NCI-H1105 treated with DMSO at 0.1 percent for 48 hours (cell line): ENCODE measurements at regions not wholly inside any gene's neighbourhood (a gene's known extent, or its start where the extent isn't known, plus 50 kb on each side); places are given as distances from the start of the nearest gene placed in this dataset.

Source experiments
- DNase-seq: peaks from one replicate; lab custom pipeline; 2025; lab: John Stamatoyannopoulos, UW

DNA sequence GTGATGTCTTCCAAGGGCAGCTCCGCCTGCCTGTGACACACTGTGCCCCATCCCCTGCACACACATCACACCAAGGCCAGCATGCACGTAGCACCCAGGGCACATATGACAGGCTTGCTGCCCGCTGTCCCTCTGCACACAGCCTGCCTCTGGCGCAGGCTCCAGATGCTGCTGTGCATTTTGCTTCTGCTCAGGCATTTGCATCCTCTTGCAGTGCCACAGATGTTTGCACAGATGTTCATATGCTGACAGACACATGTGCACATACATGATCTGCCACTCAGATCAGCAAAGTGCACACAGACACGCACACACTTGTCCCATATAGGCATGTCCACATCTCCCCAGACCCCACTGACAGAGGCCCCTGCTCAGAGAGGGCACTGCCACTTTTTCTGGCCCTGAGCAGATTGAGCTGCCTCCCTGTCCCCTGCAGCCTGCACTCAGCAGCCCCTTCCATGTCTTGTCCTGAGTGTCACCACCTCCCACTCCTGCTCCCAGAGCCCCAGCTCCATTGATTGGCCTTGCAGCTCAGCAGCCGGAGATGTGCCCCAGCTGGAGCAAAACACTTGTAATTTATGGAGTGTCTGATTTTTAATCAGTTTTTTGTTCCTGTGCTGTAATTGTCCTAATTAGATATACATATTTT, 115.1 kb upstream of the RPL38 start:
- no peak for DNase-seq

GRCh38 chr17:74088934-74089329, 114.5 kb upstream of the RPL38 start:
- DNase-seq: no peak

DNA sequence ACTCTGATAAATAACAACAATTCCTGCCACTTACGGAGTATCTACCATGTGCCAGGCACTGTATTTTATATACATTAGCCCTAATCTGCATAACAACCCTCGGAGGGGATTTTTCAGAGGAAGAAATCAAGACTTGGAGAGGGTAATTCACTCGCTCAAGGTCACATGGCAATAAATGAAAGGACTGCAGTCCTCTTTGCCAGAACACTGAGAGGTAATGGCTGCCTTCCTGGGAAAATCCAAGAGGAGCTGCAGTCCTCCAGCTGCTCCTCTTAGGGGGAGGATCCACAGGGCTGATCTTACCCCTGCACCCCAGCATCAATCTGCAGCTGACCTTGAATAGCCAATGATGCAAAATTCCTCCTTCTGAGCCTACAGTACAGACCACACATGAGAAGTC, 114.1 kb upstream of the RPL38 start:
- no peak for DNase-seq

DNA sequence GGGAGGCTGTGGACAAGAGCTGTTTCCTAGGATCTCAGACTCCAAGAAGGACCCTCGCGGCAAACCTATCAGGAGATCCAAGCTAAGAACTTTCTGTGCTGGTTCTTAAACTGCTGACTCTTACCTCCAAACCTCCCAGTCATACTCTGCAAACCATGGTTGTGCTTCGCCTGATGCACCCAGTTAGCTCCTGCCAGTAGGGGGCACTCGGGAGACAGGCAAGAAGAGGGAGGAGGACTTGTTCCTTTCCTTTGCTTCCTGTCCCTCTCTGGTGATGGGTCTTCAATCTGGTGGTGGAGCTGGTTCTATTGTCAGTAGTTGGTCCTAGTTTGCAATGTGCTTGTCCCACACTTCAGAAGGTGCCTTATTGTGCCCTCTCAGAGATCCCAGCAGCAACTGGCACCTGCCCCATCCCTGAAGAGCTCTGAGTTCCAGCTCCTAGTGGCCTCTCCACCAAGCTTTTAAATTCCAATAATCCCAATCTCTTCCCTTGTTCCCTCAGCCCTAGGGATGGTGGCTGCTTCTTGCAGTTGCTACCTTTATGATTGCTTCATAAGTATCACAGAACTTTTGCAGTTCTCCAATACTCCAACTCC, 113.5 kb upstream of the RPL38 start:
- no peak for DNase-seq

DNA sequence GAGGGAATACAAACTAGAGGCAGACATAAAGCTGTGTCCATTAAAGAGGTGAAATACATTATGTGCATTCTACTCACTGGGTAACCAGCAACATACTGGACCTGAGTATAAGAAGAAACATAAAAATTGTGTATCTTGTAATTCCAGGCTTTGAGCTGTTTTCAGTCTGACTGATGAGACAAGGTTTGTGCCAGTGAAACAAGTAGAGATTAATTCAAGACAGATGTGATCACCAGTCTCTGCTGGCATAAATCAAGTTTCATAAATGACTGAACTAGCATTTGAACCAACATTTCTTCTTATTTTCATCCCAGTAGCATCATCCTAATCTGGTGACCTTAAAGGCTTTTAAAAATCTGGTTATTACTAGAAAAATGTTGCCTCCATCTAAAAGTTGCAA, 108.8 kb upstream of the RPL38 start:
- DNase-seq: no peak

GRCh38 chr17:74096456-74096855, 107.0 kb upstream of the RPL38 start:
- no peak for DNase-seq

DNA sequence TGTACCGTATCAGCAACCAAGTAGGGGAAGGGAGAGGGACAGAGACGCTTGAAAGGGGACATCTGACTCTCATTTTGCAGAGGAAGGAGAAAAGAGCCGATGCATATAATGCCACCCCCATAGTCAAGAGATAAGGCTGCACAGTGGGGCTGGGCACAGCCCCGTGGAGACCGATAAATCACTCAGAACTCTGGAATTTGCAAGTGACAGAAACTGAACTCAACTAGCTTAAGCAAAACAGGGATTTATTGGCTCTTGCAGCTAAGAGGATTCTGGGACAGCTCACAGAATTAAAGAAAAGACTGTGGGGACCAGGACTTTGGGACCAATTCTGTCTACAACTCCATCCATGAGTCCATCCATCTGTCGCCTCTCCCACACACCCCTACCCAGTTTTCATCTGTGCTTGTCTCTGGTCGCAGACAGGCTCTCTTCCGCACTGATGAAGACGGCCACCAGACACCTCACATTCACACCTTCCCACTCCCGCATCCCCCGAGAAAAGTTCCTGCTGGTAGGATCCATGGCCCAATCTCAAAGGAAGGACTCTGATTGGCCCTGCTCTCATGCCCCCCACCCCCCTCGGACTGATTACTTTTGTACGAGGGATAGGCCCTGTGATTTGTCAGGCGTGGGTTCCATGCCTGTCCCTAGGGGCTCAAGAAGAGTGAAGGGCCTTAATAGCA, 105.9 kb upstream of the RPL38 start:
- DNase-seq: no peak

- no peak for DNase-seq
These were observed 105.1 kb upstream of the RPL38 start for GRCh38 chr17:74098136-74099024.

DNA sequence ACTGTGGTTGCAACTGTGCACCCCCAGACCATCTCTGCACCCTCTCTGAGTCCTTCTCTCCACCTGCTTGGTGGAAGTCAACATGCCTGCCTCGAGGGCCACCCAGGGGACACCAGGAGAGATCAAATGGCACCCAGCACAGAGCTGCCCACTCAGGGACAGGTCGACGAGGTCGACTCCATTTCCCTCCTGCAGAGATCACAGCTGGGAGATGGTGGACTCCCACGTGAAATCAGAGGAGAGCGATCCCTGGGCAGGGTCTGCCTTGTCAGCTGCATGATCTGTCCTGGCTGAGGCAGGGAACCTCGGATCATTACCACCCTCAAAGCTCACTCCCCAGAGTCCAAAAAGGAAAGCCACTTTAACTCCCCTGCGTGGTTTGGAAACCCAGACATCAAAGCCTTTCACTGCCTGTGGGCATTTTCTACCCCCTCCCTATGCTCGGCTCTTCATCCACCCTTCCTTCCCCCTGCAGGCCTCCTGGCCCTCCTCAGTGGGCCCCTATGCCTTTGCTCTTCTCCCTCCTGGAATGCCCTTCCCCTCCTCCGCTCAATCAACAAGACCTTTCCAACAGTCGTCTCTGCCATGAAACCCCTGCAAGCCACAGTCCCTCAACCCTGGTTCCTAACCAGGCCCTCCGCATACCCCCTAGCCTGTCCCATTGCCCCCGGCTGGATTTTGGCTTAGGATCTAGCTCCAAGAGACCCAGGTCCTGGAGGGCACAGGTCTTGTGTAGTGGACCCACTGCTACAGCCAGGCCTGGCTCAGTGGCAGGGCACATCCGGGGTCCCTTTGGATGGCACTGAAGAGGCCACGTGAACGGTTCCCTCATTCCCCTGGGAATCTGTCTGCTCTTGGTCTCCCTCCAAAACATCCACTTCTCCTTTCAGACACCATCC, 103.8 kb upstream of the RPL38 start:
- no peak for DNase-seq

DNA sequence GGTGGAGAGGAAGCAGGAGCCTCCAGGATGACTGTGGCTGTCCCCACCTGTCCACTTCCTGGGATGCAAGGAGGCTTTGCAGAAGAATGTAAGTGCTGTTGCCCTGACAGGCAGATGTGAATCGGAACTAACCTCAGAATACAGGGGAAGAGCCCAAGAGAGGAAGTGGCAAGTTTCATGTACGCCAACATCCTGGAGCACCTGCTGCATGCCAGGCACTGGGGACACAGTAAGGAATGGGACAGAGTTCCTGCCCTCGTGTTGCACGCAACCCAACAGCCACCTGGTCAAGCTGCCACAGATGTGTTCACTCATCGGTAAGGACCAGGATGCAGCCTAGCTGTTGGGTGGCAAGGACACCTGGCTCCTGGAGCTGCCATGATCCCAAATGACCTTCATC, 98.6 kb upstream of the RPL38 start:
- no peak for DNase-seq

DNA sequence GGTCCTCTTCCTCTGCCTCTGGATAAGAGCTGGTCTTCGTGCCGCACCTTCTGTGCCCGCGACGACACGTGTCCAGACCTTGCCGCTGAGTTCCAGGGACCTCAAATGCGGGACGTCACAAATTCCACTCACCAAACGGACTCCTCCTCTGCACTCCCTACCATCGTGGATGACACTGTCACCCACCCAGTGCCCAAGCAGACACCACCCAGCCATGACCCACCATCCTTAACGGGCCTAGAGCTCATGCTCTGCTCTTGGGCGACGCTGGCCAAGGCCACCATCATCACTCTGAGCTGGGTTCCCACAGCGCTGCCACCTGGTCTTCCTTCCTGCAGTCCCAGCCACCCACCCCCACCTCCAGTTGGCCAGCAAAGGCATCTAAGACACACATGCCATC, 96.4 kb upstream of the RPL38 start:
- DNase-seq: no peak

GRCh38 chr17:74108126-74108705, 95.3 kb upstream of the RPL38 start:
- no peak for DNase-seq

- no peak for DNase-seq
These were observed 93.0 kb upstream of the RPL38 start for GRCh38 chr17:74110467-74110866.

DNA sequence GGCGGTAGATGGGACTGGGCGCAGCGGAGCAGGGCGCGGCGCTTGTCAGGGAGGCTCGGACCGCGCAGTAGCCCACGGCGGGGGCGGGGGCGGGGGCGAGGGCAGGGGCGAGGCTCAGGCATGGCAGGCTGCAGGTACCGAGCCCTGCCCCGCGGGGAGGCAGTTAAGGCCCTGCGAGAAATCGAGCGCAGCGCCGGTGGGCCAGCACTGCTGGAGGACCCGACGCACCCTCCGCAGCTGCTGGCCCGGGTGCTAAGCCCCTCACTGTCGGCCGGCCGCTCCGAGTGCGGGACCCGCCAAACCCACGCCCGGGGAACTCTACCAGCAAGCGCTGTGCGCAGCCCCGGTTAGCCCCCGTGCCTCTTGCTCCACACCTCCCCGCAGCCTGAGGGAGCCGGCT, 90.2 kb upstream of the RPL38 start:
- no peak for DNase-seq

- DNase-seq: no peak
These were observed 89.5 kb upstream of the RPL38 start for GRCh38 chr17:74113952-74114351.

DNA sequence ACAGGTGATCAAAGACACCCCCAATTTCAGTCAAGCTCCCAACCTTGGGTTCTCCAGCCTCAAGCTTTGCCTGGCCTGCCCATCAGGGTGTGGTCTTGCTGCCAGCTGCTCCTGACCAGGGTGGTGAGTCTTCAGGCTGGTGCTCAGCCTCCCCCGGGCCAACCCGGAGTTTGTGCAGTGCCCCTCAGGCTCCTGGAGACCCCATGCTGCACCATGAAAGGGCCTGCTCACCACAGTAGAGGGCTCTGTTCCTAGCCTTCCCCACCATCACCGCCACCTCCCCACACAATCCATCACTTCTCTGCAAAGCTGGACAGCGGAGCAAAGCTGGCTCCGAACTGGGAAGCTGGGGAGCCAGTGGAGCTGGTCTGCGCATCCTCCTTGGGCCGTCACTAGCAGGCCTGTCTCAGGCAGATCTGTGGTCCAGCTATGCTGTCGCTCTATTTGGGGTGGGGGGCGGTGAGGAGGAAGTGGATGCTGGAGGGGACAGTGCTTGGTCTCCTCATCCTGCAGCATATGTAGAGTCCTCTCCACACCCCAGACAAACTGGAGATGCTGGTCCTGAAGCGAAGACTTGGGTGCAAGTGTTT, 88.5 kb upstream of the RPL38 start:
- DNase-seq: no peak

GRCh38 chr17:74115586-74115985, 87.9 kb upstream of the RPL38 start:
- DNase-seq: no peak

DNA sequence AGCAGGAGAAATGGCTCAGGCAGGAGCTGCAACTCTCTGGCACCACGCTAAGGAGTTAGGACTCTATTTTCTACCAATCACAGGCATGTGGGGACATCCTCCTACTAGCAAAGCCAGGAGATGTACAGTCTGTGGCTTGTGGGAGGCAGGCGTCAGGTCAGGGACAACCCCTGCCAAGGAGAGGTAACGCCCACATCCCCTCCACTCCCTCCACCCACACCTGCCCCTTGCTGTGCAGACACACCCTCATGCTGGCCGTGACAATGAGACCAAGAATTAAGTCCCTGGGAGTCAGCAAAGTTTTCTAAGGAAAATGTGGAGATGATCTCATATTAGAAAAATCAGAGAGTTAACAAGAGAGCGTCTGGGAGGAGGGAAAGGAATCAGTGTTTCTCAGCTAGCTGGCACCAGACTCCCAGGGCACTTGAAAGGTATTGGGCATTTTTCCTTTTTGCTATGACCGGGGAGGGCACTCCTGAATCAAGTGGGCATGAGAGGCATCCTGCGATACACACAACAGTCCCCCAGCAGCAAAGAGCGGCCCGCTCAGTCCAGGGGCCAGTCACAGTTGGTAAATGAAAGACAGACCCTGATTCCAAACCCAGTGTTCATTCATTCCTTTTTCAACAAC, 87.3 kb upstream of the RPL38 start:
- no peak for DNase-seq

DNA sequence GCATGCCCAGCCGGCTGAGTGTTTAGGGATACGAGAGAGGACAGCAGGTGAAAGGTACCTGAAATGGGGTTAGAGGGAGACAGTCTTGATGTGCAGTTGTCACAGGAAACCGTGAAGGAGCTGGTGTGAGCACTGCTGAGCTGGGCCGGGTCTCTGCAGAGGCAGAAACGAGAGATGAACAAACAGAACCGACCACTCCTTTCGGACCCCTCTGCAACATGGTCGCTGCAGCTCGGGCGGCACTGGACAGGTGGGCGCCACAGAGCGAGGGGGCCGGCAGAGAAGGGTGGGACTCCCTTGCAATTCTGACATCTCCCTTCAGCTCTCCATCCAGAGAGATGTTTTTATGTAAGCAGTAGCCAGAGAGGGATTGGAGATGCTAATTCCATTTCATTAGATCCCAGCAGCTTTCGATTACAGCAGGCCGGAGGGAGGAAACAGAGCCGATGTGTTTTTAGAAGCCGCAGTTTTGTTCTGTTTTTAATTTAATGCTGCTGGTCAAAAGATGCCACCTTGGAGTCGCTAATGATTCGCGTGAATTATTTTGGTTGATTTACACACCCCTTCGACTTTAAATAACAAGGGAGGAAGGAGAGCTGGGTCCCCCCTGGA, 86.3 kb upstream of the RPL38 start:
- DNase-seq: no peak

DNA sequence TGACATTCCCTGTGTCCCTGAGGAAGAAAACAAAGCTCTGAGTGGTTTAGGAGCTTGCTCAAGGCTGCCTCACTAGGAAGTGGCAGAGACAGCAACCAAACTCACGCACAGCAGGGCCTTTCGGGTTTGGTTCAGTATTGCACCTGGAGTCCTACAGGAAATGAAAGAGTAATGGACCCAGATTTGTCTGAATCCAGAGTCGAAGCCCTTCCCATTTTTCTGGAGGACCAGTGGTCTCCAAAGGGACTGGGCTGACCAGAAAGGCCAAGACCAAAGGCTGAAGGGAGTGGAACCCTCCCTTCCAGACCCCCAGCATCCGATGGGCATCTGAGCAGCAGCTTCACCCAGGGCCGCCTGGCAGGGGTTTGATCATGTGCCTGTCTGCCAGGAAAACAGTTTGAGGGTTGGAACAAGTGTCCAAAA, 85.5 kb upstream of the RPL38 start:
- no peak for DNase-seq
